SU-DHL-6 (cell line): ENCODE measurements at regions not wholly inside any gene's neighbourhood (a gene's known extent, or its start where the extent isn't known, plus 50 kb on each side); places are given as distances from the start of the nearest gene placed in this dataset.

ENCODE experiments used
- CTCF ChIP-seq: fragments of 200-600 bp; sonication (generic); IDR thresholded peaks from one replicate; pipeline ENCODE4 v1.5.1; 2017; ENCODE audit warnings: antibody characterized with exemption, mild to moderate bottlenecking, low read length, moderate library complexity; ENCODE audit not compliant: insufficient read depth, poor library complexity, severe bottlenecking
- EZH2phosphoT487 ChIP-seq: fragments of 200-600 bp; sonication (generic), shearing (Covaris generic); conservative IDR thresholded peaks from 2 replicates; pipeline ENCODE4 v1.6.1; 2018; ENCODE audit warnings: mild to moderate bottlenecking, antibody characterized with exemption, low read length, moderate library complexity, mixed read lengths

GRCh38 chr12:89260841-89261637 is 91.3 kb downstream of the DUSP6 start:
- TF ChIP-seq CTCF (no peak), EZH2phosphoT487 (no peak)
